Panc1 (cell line): ENCODE measurements at regions not wholly inside any gene's neighbourhood (a gene's known extent, or its start where the extent isn't known, plus 50 kb on each side); places are given as distances from the start of the nearest gene placed in this dataset.

Experiments
- ATAC-seq: fragments of 200-7000 bp; cut with Tn5 transposase; 2 replicates; pipeline ENCODE4 v1.9.1; 2020; ENCODE audit warnings: mild to moderate bottlenecking, moderate library complexity
- BruUV-seq: library from RNA; stranded (reverse); fragments of 400-500 nt; replicated peaks from 2 replicates; lab custom pipeline; 2021; lab: Mats Ljungman, UMichigan
- CTCF ChIA-PET: fragments of 300-600 bp; sonication (Branson Sonifier 250); formaldehyde crosslinking; loops from one replicate; lab custom pipeline; 2022; ENCODE audit warnings: antibody characterized with exemption; lab: Charles Lee
- POLR2A ChIA-PET: fragments of 300-600 bp; sonication (Branson Sonifier 250); formaldehyde crosslinking; loops from one replicate; lab custom pipeline; 2022; ENCODE audit warnings: antibody characterized with exemption; lab: Charles Lee
- DNase-seq: peaks from one replicate; pipeline ENCODE4 v3.0.0-alpha.2; 2010; ENCODE audit warnings: low read depth, low spot score
- H3K27ac ChIP-seq: 2 replicates; pipeline ENCODE4 v1.5.1; 2011; ENCODE audit warnings: mild to moderate bottlenecking, low read length, inconsistent platforms
- H3K27me3 ChIP-seq: fragments of 200-500 bp; sonication (Bioruptor generic); 2 replicates; pipeline ENCODE4 v1.6.0; 2014; ENCODE audit warnings: low read length, inconsistent platforms; ENCODE audit not compliant: control insufficient read depth, insufficient read depth
- H3K36me3 ChIP-seq: fragments of 200-500 bp; sonication (Bioruptor generic); 2 replicates; pipeline ENCODE4 v1.5.1; 2014; ENCODE audit warnings: inconsistent platforms, mild to moderate bottlenecking, low read length, moderate library complexity; ENCODE audit not compliant: control insufficient read depth, insufficient read depth
- H3K4me1 ChIP-seq: 2 replicates; pipeline ENCODE4 v1.5.1; 2011; ENCODE audit warnings: inconsistent platforms, mild to moderate bottlenecking, low read length, moderate library complexity; ENCODE audit not compliant: control insufficient read depth, insufficient read depth
- H3K4me3 ChIP-seq, 2 experiments: 2 replicates each; pipeline ENCODE4 v1.5.1; 2011 to 2012; ENCODE audit warnings: low read depth in 2 of 2, low read length in 2 of 2, mild to moderate bottlenecking in 2 of 2, inconsistent platforms in 1 of 2, moderate library complexity in 1 of 2
- H3K9me3 ChIP-seq: fragments of 200-500 bp; sonication (Bioruptor generic); 2 replicates; pipeline ENCODE4 v1.5.1; 2014; ENCODE audit warnings: low read depth, mild to moderate bottlenecking, inconsistent platforms, low read length, moderate library complexity; ENCODE audit not compliant: control insufficient read depth, insufficient read depth
- POLR2AphosphoS5 ChIP-seq: IDR thresholded peaks from 2 replicates; pipeline ENCODE4 v1.6.1; 2012; ENCODE audit warnings: mild to moderate bottlenecking, low read depth, low read length, moderate library complexity
- SIN3A ChIP-seq: IDR thresholded peaks from 2 replicates; pipeline ENCODE4 v1.6.1; 2012; ENCODE audit warnings: low read depth, mild to moderate bottlenecking, low read length, moderate library complexity, borderline replicate concordance; ENCODE audit not compliant: insufficient read depth
- TCF7L2 ChIP-seq: IDR thresholded peaks from 2 replicates; pipeline ENCODE4 v1.6.1; 2011; ENCODE audit warnings: mild to moderate bottlenecking, low read depth, low read length, inconsistent platforms
- in situ Hi-C: cut with HindIII; loops from 2 replicates; pipeline ENCODE4 v1.10.0; 2016; ENCODE audit warnings: low sequenced_read_pairs, low pct_unique_long_range_greater_than_20kb
- intact Hi-C: fragments of 100-400 bp; cut with micrococcal nuclease; formaldehyde crosslinking; loops from one replicate; pipeline ENCODE4 v1.10.0; 2022; ENCODE audit not compliant: unreplicated experiment
- TF ChIP-seq, protein P1 (sequence below), 2 experiments: IDR thresholded peaks; 2 replicates each; pipeline ENCODE4 v1.6.1; 2011 to 2012; ENCODE audit warnings: low read depth in 2 of 2, control low read depth in 1 of 2, low read length in 1 of 2, mild to moderate bottlenecking in 1 of 2, moderate library complexity in 1 of 2; ENCODE audit not compliant: insufficient read depth in 1 of 2
- TF ChIP-seq, protein P2 (sequence below): fragments of 450-650 bp; IDR thresholded peaks from 2 replicates; pipeline ENCODE4 v1.5.1; 2017; ENCODE audit warnings: mild to moderate bottlenecking

DNA sequence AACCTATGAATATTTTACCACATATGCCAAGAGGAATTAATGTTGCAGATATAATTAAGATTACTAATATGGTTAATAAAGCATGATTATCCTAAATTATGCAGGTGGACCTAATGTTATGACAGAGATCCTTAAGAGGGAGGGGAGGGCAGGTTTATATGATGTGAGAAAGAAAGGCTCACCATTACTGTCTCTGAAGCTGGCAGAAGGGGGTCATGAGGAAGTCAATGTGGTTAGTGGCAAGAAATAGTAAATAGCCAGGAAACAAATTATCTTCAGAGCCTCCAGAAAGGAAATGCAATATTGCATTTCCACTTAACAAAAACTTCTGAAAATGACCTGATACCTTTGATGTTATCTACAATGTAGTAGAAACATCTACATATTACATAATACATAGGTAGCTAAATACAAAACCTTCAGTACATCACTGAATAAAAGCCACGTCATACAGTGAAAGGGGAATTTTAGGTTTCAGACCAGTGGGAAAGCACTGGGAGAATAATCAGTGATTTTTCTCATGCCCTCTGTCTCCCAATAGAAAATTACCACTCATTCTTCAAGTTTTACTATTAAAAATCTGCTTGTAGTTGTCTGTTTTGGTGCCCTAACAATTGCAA is 609.2 kb downstream of the SPOCK3 start:
- no peak for DNase-seq
- H3K4me1 ChIP-seq: no peaks in the 10 kb centered on the region
- no peak overlapping the region for H3K27ac ChIP-seq
- in situ Hi-C loops (no loop called here), intact Hi-C loops (no loop called here)
- H3K36me3 ChIP-seq: no peaks in the 10 kb centered on the region
- H3K9me3 ChIP-seq: no peaks in the 10 kb centered on the region
- no peak for ATAC-seq
- H3K27me3 ChIP-seq: no peaks in the 10 kb centered on the region
- TF ChIP-seq POLR2AphosphoS5 (no peak), SIN3A (no peak), TCF7L2 (no peak)
- TF ChIP-seq, protein P1, sequence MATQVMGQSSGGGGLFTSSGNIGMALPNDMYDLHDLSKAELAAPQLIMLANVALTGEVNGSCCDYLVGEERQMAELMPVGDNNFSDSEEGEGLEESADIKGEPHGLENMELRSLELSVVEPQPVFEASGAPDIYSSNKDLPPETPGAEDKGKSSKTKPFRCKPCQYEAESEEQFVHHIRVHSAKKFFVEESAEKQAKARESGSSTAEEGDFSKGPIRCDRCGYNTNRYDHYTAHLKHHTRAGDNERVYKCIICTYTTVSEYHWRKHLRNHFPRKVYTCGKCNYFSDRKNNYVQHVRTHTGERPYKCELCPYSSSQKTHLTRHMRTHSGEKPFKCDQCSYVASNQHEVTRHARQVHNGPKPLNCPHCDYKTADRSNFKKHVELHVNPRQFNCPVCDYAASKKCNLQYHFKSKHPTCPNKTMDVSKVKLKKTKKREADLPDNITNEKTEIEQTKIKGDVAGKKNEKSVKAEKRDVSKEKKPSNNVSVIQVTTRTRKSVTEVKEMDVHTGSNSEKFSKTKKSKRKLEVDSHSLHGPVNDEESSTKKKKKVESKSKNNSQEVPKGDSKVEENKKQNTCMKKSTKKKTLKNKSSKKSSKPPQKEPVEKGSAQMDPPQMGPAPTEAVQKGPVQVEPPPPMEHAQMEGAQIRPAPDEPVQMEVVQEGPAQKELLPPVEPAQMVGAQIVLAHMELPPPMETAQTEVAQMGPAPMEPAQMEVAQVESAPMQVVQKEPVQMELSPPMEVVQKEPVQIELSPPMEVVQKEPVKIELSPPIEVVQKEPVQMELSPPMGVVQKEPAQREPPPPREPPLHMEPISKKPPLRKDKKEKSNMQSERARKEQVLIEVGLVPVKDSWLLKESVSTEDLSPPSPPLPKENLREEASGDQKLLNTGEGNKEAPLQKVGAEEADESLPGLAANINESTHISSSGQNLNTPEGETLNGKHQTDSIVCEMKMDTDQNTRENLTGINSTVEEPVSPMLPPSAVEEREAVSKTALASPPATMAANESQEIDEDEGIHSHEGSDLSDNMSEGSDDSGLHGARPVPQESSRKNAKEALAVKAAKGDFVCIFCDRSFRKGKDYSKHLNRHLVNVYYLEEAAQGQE (IDR thresholded peaks at IDR 0.05; ENCODE audit: insufficient read depth in 1 of 2, low read depth in 2 of 2, low read length in 1 of 2): no peak
- TF ChIP-seq, protein P2, sequence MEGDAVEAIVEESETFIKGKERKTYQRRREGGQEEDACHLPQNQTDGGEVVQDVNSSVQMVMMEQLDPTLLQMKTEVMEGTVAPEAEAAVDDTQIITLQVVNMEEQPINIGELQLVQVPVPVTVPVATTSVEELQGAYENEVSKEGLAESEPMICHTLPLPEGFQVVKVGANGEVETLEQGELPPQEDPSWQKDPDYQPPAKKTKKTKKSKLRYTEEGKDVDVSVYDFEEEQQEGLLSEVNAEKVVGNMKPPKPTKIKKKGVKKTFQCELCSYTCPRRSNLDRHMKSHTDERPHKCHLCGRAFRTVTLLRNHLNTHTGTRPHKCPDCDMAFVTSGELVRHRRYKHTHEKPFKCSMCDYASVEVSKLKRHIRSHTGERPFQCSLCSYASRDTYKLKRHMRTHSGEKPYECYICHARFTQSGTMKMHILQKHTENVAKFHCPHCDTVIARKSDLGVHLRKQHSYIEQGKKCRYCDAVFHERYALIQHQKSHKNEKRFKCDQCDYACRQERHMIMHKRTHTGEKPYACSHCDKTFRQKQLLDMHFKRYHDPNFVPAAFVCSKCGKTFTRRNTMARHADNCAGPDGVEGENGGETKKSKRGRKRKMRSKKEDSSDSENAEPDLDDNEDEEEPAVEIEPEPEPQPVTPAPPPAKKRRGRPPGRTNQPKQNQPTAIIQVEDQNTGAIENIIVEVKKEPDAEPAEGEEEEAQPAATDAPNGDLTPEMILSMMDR: no peak
- ChIA-PET POLR2A (no interaction called here), CTCF (no interaction called here)
- H3K4me3 ChIP-seq: no peak overlapping the region
- no TSS peak for BruUV-seq

DNA sequence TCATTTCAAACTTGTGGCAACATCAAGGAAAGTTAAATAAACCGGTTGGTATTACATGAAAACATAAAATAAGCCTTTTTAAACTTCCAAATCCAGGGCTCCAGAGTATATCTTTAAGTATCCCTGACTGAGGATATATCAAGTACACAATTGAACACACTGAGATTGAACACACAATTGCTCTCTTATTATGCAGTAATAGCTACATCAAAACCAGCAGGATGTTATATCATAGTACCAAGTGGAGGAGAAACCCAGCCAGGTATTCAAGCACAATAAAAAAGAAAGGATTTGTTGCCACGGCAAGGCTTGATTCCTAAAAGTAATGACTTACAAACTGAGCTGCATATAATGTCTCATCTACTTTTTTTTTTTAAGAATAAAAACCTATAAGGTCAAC is 605.8 kb downstream of the SPOCK3 start:
- H3K27me3 ChIP-seq: no peaks in the 10 kb centered on the region
- no peak for ATAC-seq
- CTCF ChIA-PET: no interaction called here
- intact Hi-C loops: no loop called here
- no peak overlapping the region for H3K4me3 ChIP-seq
- H3K9me3 ChIP-seq: no peaks in the 10 kb centered on the region
- TF ChIP-seq, protein P2: no peak
- TF ChIP-seq SIN3A: no peak
- no peak for TF ChIP-seq TCF7L2
- no peak for TF ChIP-seq POLR2AphosphoS5
- TF ChIP-seq, protein P1 (IDR thresholded peaks at IDR 0.05; ENCODE audit: insufficient read depth in 1 of 2, low read depth in 2 of 2, low read length in 1 of 2): no peak
- no peaks in the 10 kb centered on the region for H3K4me1 ChIP-seq
- H3K27ac ChIP-seq: no peak overlapping the region
- no TSS peak for BruUV-seq
- in situ Hi-C loops: no loop called here
- DNase-seq: no peak
- POLR2A ChIA-PET: no interaction called here
- no peaks in the 10 kb centered on the region for H3K36me3 ChIP-seq
